AG10803 (cell line): ENCODE measurements at regions not wholly inside any gene's neighbourhood (a gene's known extent, or its start where the extent isn't known, plus 50 kb on each side); places are given as distances from the start of the nearest gene placed in this dataset.

Experiments used
- DNase-seq: peaks from one replicate; pipeline ENCODE4 v3.0.0; 2010; ENCODE audit warnings: low read depth
- H3K4me3 ChIP-seq: 2 replicates; pipeline ENCODE4 v1.5.1; 2011; ENCODE audit warnings: mild to moderate bottlenecking, low read length, control low read depth
- CTCF ChIP-seq: conservative IDR thresholded peaks from 2 replicates; pipeline ENCODE4 v1.5.1; 2011; ENCODE audit warnings: mild to moderate bottlenecking, low read length, control low read depth, inconsistent platforms

GRCh38 chr3:28816017-28816416 lies 464.9 kb upstream of the RBMS3 start:
- TF ChIP-seq CTCF, result no peak
- H3K4me3 ChIP-seq, result no peak overlapping the region

GRCh38 chr3:28824316-28824715 lies 456.6 kb upstream of the RBMS3 start:
- TF ChIP-seq CTCF, result no peak
- H3K4me3 ChIP-seq, result no peak overlapping the region
- no peak for DNase-seq

More at GRCh38 chr3:28816017-28816416, 464.9 kb upstream of the RBMS3 start:
- DNase-seq, result no peak

- DNase-seq, result no peak
- TF ChIP-seq CTCF, result no peak
- no peak overlapping the region for H3K4me3 ChIP-seq
Measured at GRCh38 chr3:28826840-28827239, 454.0 kb upstream of the RBMS3 start.

- H3K4me3 ChIP-seq, result no peak overlapping the region
- no peak for TF ChIP-seq CTCF
- no peak for DNase-seq
Measured at GRCh38 chr3:28835249-28835648, 445.6 kb upstream of the RBMS3 start.

- no peak for TF ChIP-seq CTCF
- no peak for DNase-seq
- H3K4me3 ChIP-seq, result no peak overlapping the region
Measured at GRCh38 chr3:28835751-28836150, 445.1 kb upstream of the RBMS3 start.

- no peak overlapping the region for H3K4me3 ChIP-seq
- TF ChIP-seq CTCF, result no peak
- no peak for DNase-seq
Measured at GRCh38 chr3:28836199-28836598, 444.7 kb upstream of the RBMS3 start.

GRCh38 chr3:28840976-28841376 lies 439.9 kb upstream of the RBMS3 start:
- TF ChIP-seq CTCF, result no peak
- DNase-seq, result no peak
- no peak overlapping the region for H3K4me3 ChIP-seq
